ENCODE measurements at regions not wholly inside any gene's neighbourhood (a gene's known extent, or its start where the extent isn't known, plus 50 kb on each side); places are given as distances from the start of the nearest gene placed in this dataset.
"Not testable (repeated sequence)": the region's sequence is repeated elsewhere in the genome, so short reads cannot be mapped to it uniquely, and the experiment has no call there.

GRCh38 chr12:105567061-105567460 lies 236.6 kb downstream of the C12orf75 start:
- no peak for DNase-seq (ENCODE audit: low spot score)
- intact Hi-C loops (cut with DNase I): no loop called here

GRCh38 chr12:105569886-105570285 lies 239.4 kb downstream of the C12orf75 start:
- intact Hi-C loops (cut with DNase I): no loop called here
- DNase-seq (ENCODE audit: low spot score): no peak

- DNase-seq (ENCODE audit: low spot score): no peak
- intact Hi-C loops (cut with DNase I): no loop called here
These were observed 240.5 kb downstream of the C12orf75 start for GRCh38 chr12:105570944-105571343.

GRCh38 chr12:105573574-105573973 lies 243.1 kb downstream of the C12orf75 start:
- no peak for DNase-seq (ENCODE audit: low spot score)
- intact Hi-C loops (cut with DNase I): no loop called here

GRCh38 chr12:105574056-105574715 lies 243.7 kb downstream of the C12orf75 start:
- DNase-seq (ENCODE audit: low spot score): no peak
- intact Hi-C loops (cut with DNase I): no loop called here

- DNase-seq (ENCODE audit: low spot score): no peak
- intact Hi-C loops (cut with DNase I): no loop called here
These were observed 244.7 kb downstream of the C12orf75 start for GRCh38 chr12:105575235-105575634.

- DNase-seq (ENCODE audit: low spot score): no peak
- intact Hi-C loops (cut with DNase I): no loop called here
These were observed 245.8 kb downstream of the C12orf75 start for GRCh38 chr12:105576261-105576660.

GRCh38 chr12:105580821-105581352 lies 250.4 kb downstream of the C12orf75 start:
- intact Hi-C loops (cut with DNase I): loop anchor here in 1 of 2 donors (10.0 kb wide), 1 partner anchor 1226 kb away; no protein-coding TSS in a partner anchor
- no peak for DNase-seq (ENCODE audit: low spot score)

- intact Hi-C loops (cut with DNase I): loop anchor here in 1 of 2 donors (10.0 kb wide), 1 partner anchor 1227 kb away; no protein-coding TSS in a partner anchor
- no peak for DNase-seq (ENCODE audit: low spot score)
These were observed 250.9 kb downstream of the C12orf75 start for GRCh38 chr12:105581420-105581819.

GRCh38 chr12:105585107-105585506 lies 254.6 kb downstream of the C12orf75 start:
- intact Hi-C loops (cut with DNase I): loop anchor here in 1 of 2 donors (10.0 kb wide), 1 partner anchor 1230 kb away; no protein-coding TSS in a partner anchor
- no peak for DNase-seq (ENCODE audit: low spot score)

GRCh38 chr12:105587237-105587636 lies 256.7 kb downstream of the C12orf75 start:
- no peak for DNase-seq (ENCODE audit: low spot score)
- intact Hi-C loops (cut with DNase I): loop anchor here in 1 of 2 donors (10.0 kb wide), 1 partner anchor 1232 kb away; no protein-coding TSS in a partner anchor

GRCh38 chr12:105588106-105588505 lies 257.6 kb downstream of the C12orf75 start:
- no peak for DNase-seq (ENCODE audit: low spot score)
- intact Hi-C loops (cut with DNase I): loop anchor here in 1 of 2 donors (10.0 kb wide), 1 partner anchor 1233 kb away; no protein-coding TSS in a partner anchor

GRCh38 chr12:105590571-105590970 lies 260.1 kb downstream of the C12orf75 start:
- intact Hi-C loops (cut with DNase I): no loop called here
- no peak for DNase-seq (ENCODE audit: low spot score)

- no peak for DNase-seq (ENCODE audit: low spot score)
- intact Hi-C loops (cut with DNase I): no loop called here
These were observed 264.9 kb downstream of the C12orf75 start for GRCh38 chr12:105595440-105595839.

GRCh38 chr12:105596731-105597130 lies 266.2 kb downstream of the C12orf75 start:
- DNase-seq (ENCODE audit: low spot score): no peak
- intact Hi-C loops (cut with DNase I): no loop called here

- DNase-seq (ENCODE audit: low spot score): no peak
- intact Hi-C loops (cut with DNase I): no loop called here
These were observed 267.5 kb downstream of the C12orf75 start for GRCh38 chr12:105598031-105598430.

- no peak for DNase-seq (ENCODE audit: low spot score)
- intact Hi-C loops (cut with DNase I): no loop called here
These were observed 270.5 kb downstream of the C12orf75 start for GRCh38 chr12:105600911-105601545.

GRCh38 chr12:105602312-105602711 lies 271.8 kb downstream of the C12orf75 start:
- intact Hi-C loops (cut with DNase I); DNase-seq (ENCODE audit: low spot score): not testable (repeated sequence)

- DNase-seq (ENCODE audit: low spot score); intact Hi-C loops (cut with DNase I): not testable (repeated sequence)
These were observed 273.8 kb downstream of the C12orf75 start for GRCh38 chr12:105604281-105604680.

GRCh38 chr12:105606613-105607012 lies 276.1 kb downstream of the C12orf75 start:
- DNase-seq (ENCODE audit: low spot score); intact Hi-C loops (cut with DNase I): not testable (repeated sequence)

All from posterior vena cava (tissue), 2 donors.